ENCODE measurements at regions not wholly inside any gene's neighbourhood (a gene's known extent, or its start where the extent isn't known, plus 50 kb on each side); places are given as distances from the start of the nearest gene placed in this dataset.
A peak's percentile ranks its signal among the peaks of the same experiment; 100 is the strongest.

GRCh38 chr9:31232485-31232884 is 1152.0 kb upstream of the ACO1 start:
- peaks cover 0 to 2% of the 10 kb centered on the region in 2 donors for H3K27me3 Mint-ChIP-seq
- Histone ChIP-seq H3K36me3 (ENCODE audit: insufficient read depth, low read length) (no peaks in the 10 kb centered on the region), H3K4me3 (ENCODE audit: low read length in 2 of 2) (no peak overlapping the region), H3K27ac (ENCODE audit: low read depth, low read length) (no peak overlapping the region), H3K9me3 (ENCODE audit: control insufficient read depth in 1 of 2, low read length in 2 of 2) (no peaks in the 10 kb centered on the region), H3K27me3 (ENCODE audit: insufficient read depth, low read length) (no peaks in the 10 kb centered on the region), H3K4me1 (ENCODE audit: insufficient read depth, low read length) (peaks cover 10% of the 10 kb centered on the region)
- H3K4me3 Mint-ChIP-seq = no peak overlapping the region
- intact Hi-C loops (cut with micrococcal nuclease) = no loop called here
- no peak for DNase-seq
- CTCF ChIA-PET (ENCODE audit: partially characterized antibody) = interaction anchor here (0.6 kb wide), 1 partner anchor 681 kb away, joined by 4 read pairs; no protein-coding TSS in a partner anchor
- no peak overlapping the region for H3K27ac Mint-ChIP-seq
- peaks cover 6 to 13% (median 9%) of the 10 kb centered on the region in 4 donors for H3K4me1 Mint-ChIP-seq
- peaks cover 0 to 18% (median 9%) of the 10 kb centered on the region in 8 donors for H3K9me3 Mint-ChIP-seq
- peaks cover 0 to 1% of the 10 kb centered on the region in 2 donors for H3K36me3 Mint-ChIP-seq
- POLR2A ChIA-PET (ENCODE audit: partially characterized antibody) = no interaction called here

DNA sequence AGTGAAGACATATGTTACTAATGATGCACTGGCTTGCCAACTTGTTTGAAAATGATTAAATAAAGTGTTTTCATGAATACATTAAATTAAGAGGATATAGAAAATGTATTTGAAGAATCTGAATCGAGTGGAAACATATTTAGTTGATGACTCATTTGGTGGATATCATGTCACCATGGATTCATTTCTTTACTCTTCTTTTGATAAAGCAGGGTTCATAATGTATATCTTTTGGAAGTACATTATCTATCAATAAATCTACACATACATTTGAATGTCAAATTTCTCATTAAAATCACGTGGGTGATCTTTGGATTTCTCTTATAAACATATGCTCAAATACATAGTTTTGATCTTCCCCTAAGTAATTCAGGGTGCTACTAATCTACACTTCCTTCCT is 1148.1 kb upstream of the ACO1 start:
- intact Hi-C loops (cut with micrococcal nuclease) = loop anchor here (5.0 kb wide), 1 partner anchor 46 kb away; no protein-coding TSS in a partner anchor
- H3K9me3 Mint-ChIP-seq = peaks cover 0 to 2% (median 0%) of the 10 kb centered on the region in 8 donors
- POLR2A ChIA-PET (ENCODE audit: partially characterized antibody) = no interaction called here

GRCh38 chr9:31243386-31243785 is 1141.1 kb upstream of the ACO1 start:
- Histone ChIP-seq H3K9me3 (ENCODE audit: control insufficient read depth in 1 of 2, low read length in 2 of 2) (no peaks in the 10 kb centered on the region), H3K27me3 (ENCODE audit: insufficient read depth, low read length) (no peaks in the 10 kb centered on the region), H3K4me3 (ENCODE audit: low read length in 2 of 2) (no peak overlapping the region), H3K4me1 (ENCODE audit: insufficient read depth, low read length) (no peaks in the 10 kb centered on the region), H3K36me3 (ENCODE audit: insufficient read depth, low read length) (no peaks in the 10 kb centered on the region), H3K27ac (ENCODE audit: low read depth, low read length) (no peak overlapping the region)
- H3K9me3 Mint-ChIP-seq = no peaks in the 10 kb centered on the region
- no peak overlapping the region for H3K27ac Mint-ChIP-seq
- CTCF ChIA-PET (ENCODE audit: partially characterized antibody) = no interaction called here
- H3K36me3 Mint-ChIP-seq = no peaks in the 10 kb centered on the region
- H3K4me1 Mint-ChIP-seq = peaks cover 0 to 2% (median under 1%) of the 10 kb centered on the region in 4 donors
- intact Hi-C loops (cut with micrococcal nuclease) = no loop called here
- H3K27me3 Mint-ChIP-seq = no peaks in the 10 kb centered on the region
- DNase-seq = no peak
- H3K4me3 Mint-ChIP-seq = no peak overlapping the region
- POLR2A ChIA-PET (ENCODE audit: partially characterized antibody) = no interaction called here

More for the DNA sequence above, 1148.1 kb upstream of the ACO1 start:
- no peaks in the 10 kb centered on the region for H3K27me3 ChIP-seq (ENCODE audit: insufficient read depth, low read length)
- Mint-ChIP-seq H3K27me3 (no peaks in the 10 kb centered on the region), H3K36me3 (no peaks in the 10 kb centered on the region), H3K4me3 (no peak overlapping the region), H3K4me1 (peaks cover 10 to 23% (median 13%) of the 10 kb centered on the region in 4 donors), H3K27ac (no peak overlapping the region)
- peaks cover 14% of the 10 kb centered on the region for H3K4me1 ChIP-seq (ENCODE audit: insufficient read depth, low read length)
- CTCF ChIA-PET (ENCODE audit: partially characterized antibody) = no interaction called here
- no peak overlapping the region for H3K4me3 ChIP-seq (ENCODE audit: low read length in 2 of 2)
- no peak overlapping the region for H3K27ac ChIP-seq (ENCODE audit: low read depth, low read length)
- no peaks in the 10 kb centered on the region for H3K36me3 ChIP-seq (ENCODE audit: insufficient read depth, low read length)
- no peaks in the 10 kb centered on the region for H3K9me3 ChIP-seq (ENCODE audit: control insufficient read depth in 1 of 2, low read length in 2 of 2)
- no peak for DNase-seq

DNA sequence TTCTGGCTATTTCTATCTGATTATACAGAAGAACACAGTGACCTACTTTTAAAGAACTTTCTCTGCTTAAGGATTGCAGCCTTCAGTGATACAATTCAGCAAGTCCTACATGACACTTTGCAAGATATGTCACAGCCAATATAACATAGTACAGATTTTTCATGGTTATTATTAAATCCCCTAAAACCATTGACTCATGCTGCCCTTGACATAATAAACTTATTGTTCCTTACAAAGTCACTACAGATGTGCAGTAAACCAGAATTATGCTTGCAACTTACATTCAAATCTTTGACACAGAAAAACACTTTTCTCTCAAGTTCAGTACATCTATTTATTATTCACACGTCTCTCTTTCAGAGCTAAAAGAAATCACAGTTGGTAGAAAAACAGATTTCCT is 1136.3 kb upstream of the ACO1 start:
- no peak for DNase-seq
- Histone ChIP-seq H3K4me3 (ENCODE audit: low read length in 2 of 2) (no peak overlapping the region), H3K9me3 (ENCODE audit: control insufficient read depth in 1 of 2, low read length in 2 of 2) (no peaks in the 10 kb centered on the region), H3K36me3 (ENCODE audit: insufficient read depth, low read length) (no peaks in the 10 kb centered on the region), H3K27me3 (ENCODE audit: insufficient read depth, low read length) (no peaks in the 10 kb centered on the region), H3K27ac (ENCODE audit: low read depth, low read length) (no peak overlapping the region), H3K4me1 (ENCODE audit: insufficient read depth, low read length) (no peaks in the 10 kb centered on the region)
- intact Hi-C loops (cut with micrococcal nuclease) = no loop called here
- Mint-ChIP-seq H3K9me3 (peaks cover 0 to 4% (median 0%) of the 10 kb centered on the region in 8 donors), H3K27me3 (no peaks in the 10 kb centered on the region), H3K27ac (no peak overlapping the region), H3K36me3 (no peaks in the 10 kb centered on the region), H3K4me1 (peaks cover 0 to 2% (median 0%) of the 10 kb centered on the region in 4 donors), H3K4me3 (no peak overlapping the region)
- ChIA-PET CTCF (ENCODE audit: partially characterized antibody) (no interaction called here), POLR2A (ENCODE audit: partially characterized antibody) (no interaction called here)

GRCh38 chr9:31251386-31251785 is 1133.1 kb upstream of the ACO1 start:
- peaks cover 0 to 11% (median 2%) of the 10 kb centered on the region in 8 donors for H3K9me3 Mint-ChIP-seq
- Histone ChIP-seq H3K4me1 (ENCODE audit: insufficient read depth, low read length) (no peaks in the 10 kb centered on the region), H3K9me3 (ENCODE audit: control insufficient read depth in 1 of 2, low read length in 2 of 2) (no peaks in the 10 kb centered on the region), H3K4me3 (ENCODE audit: low read length in 2 of 2) (no peak overlapping the region), H3K36me3 (ENCODE audit: insufficient read depth, low read length) (no peaks in the 10 kb centered on the region), H3K27ac (ENCODE audit: low read depth, low read length) (no peak overlapping the region), H3K27me3 (ENCODE audit: insufficient read depth, low read length) (no peaks in the 10 kb centered on the region)
- POLR2A ChIA-PET (ENCODE audit: partially characterized antibody) = no interaction called here
- no peak overlapping the region for H3K4me3 Mint-ChIP-seq
- peaks cover 0 to 1% of the 10 kb centered on the region in 2 donors for H3K36me3 Mint-ChIP-seq
- CTCF ChIA-PET (ENCODE audit: partially characterized antibody) = no interaction called here
- intact Hi-C loops (cut with micrococcal nuclease) = no loop called here
- no peaks in the 10 kb centered on the region for H3K4me1 Mint-ChIP-seq
- H3K27ac Mint-ChIP-seq = no peak overlapping the region
- DNase-seq = no peak
- no peaks in the 10 kb centered on the region for H3K27me3 Mint-ChIP-seq

DNA sequence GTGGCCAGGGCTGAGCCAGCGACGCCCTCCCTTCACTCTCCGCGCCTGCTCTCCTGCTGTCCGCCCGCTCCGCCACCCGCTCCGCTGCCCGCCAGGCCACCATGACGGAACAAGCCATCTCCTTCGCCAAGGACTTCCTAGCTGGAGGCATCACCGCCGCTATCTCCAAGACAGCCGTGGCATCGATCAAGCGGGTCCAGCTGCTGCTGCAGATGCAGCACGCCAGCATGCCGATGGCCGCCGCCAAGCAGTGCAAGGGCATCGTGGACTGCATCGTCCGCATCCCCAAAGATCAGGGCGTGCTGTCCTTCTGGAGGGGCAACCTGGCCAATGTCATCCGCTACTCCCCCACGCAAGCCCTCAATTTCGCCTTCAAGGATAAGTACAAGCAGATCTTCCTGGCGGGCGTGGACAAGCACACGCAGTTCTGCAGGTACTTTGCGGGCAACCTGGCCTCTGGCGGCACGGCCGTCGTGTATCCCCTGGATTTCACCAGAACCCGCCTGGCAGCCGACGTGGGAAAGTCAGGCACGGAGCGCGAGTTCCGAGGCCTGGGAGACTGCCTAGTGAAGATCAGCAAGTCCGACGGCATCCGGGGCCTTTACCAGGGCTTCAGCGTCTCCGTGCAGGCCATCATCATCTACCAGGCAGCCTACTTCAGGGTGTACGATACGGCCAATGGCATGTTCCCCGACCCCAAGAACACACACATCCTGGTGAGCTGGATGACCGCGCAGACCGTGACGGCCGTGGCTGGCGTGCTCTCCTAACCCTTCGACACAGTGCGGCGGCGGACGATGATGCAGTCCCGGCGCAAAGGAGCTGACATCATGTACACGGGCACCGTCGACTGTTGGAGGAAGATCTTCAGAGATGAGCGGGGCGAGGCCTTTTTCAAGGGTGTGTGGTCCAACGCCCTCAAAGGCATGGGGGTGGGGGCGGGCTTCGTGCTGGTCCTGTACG is 1130.4 kb upstream of the ACO1 start:
- Mint-ChIP-seq H3K36me3 (peaks cover 0 to 1% of the 10 kb centered on the region in 2 donors), H3K27me3 (no peaks in the 10 kb centered on the region), H3K27ac (peak overlapping the region in 1 of 7 donors; percentile 13), H3K9me3 (peaks cover 0 to 11% (median 2%) of the 10 kb centered on the region in 8 donors), H3K4me1 (peaks cover 0 to 1% (median 0%) of the 10 kb centered on the region in 4 donors), H3K4me3 (no peak overlapping the region)
- H3K36me3 ChIP-seq (ENCODE audit: insufficient read depth, low read length) = no peaks in the 10 kb centered on the region
- CTCF ChIA-PET (ENCODE audit: partially characterized antibody) = interaction anchor here (0.8 kb wide), 1 partner anchor 18 kb away, joined by 3 read pairs; no protein-coding TSS in a partner anchor
- no peaks in the 10 kb centered on the region for H3K27me3 ChIP-seq (ENCODE audit: insufficient read depth, low read length)
- H3K27ac ChIP-seq (ENCODE audit: low read depth, low read length) = no peak overlapping the region
- H3K4me1 ChIP-seq (ENCODE audit: insufficient read depth, low read length) = peaks cover 3% of the 10 kb centered on the region
- intact Hi-C loops (cut with micrococcal nuclease) = no loop called here
- H3K4me3 ChIP-seq (ENCODE audit: low read length in 2 of 2) = no peak overlapping the region
- peak in 1 of 5 donors; percentile 27 for DNase-seq
- POLR2A ChIA-PET (ENCODE audit: partially characterized antibody) = interaction anchor here (0.7 to 0.9 kb wide), 2 partner anchors 13 to 238 kb away, joined by 3 read pairs; no protein-coding TSS in a partner anchor
- no peaks in the 10 kb centered on the region for H3K9me3 ChIP-seq (ENCODE audit: control insufficient read depth in 1 of 2, low read length in 2 of 2)

GRCh38 chr9:31255211-31255610 is 1129.2 kb upstream of the ACO1 start:
- Mint-ChIP-seq H3K4me1 (peaks cover 6 to 7% (median 6%) of the 10 kb centered on the region in 4 donors), H3K36me3 (peaks cover 0 to 1% of the 10 kb centered on the region in 2 donors), H3K27me3 (no peaks in the 10 kb centered on the region), H3K9me3 (peaks cover 0 to 11% (median 2%) of the 10 kb centered on the region in 8 donors), H3K4me3 (no peak overlapping the region), H3K27ac (peak overlapping the region in 1 of 7 donors; percentile 12)
- DNase-seq = no peak
- CTCF ChIA-PET (ENCODE audit: partially characterized antibody) = no interaction called here
- Histone ChIP-seq H3K4me1 (ENCODE audit: insufficient read depth, low read length) (peaks cover 11% of the 10 kb centered on the region), H3K4me3 (ENCODE audit: low read length in 2 of 2) (no peak overlapping the region), H3K27ac (ENCODE audit: low read depth, low read length) (no peak overlapping the region), H3K27me3 (ENCODE audit: insufficient read depth, low read length) (no peaks in the 10 kb centered on the region), H3K9me3 (ENCODE audit: control insufficient read depth in 1 of 2, low read length in 2 of 2) (no peaks in the 10 kb centered on the region), H3K36me3 (ENCODE audit: insufficient read depth, low read length) (no peaks in the 10 kb centered on the region)
- intact Hi-C loops (cut with micrococcal nuclease) = no loop called here
- POLR2A ChIA-PET (ENCODE audit: partially characterized antibody) = no interaction called here

All from CD4-positive, alpha-beta memory T cell (primary cell).